D341Med (cell line): ENCODE measurements at regions not wholly inside any gene's neighbourhood (a gene's known extent, or its start where the extent isn't known, plus 50 kb on each side); places are given as distances from the start of the nearest gene placed in this dataset.
"Not testable (repeated sequence)": the region's sequence is repeated elsewhere in the genome, so short reads cannot be mapped to it uniquely, and the experiment has no call there.

ENCODE experiments used
- DNase-seq: peaks from one replicate; pipeline ENCODE4 v3.0.0; 2012; ENCODE audit warnings: low spot score

- DNase-seq = peak; percentile 38
These were observed 406.0 kb upstream of the PIK3R1 start for GRCh38 chr5:67809589-67809988.

- DNase-seq = no peak
These were observed 407.2 kb upstream of the PIK3R1 start for GRCh38 chr5:67808340-67808739.

- DNase-seq = no peak
These were observed 408.1 kb upstream of the PIK3R1 start for GRCh38 chr5:67807439-67807888.

- no peak for DNase-seq
These were observed 408.7 kb upstream of the PIK3R1 start for GRCh38 chr5:67806654-67807438.

GRCh38 chr5:67805666-67806348 lies 409.7 kb upstream of the PIK3R1 start:
- no peak for DNase-seq

- DNase-seq = no peak
These were observed 412.8 kb upstream of the PIK3R1 start for GRCh38 chr5:67802766-67803165.

- no peak for DNase-seq
These were observed 415.8 kb upstream of the PIK3R1 start for GRCh38 chr5:67799732-67800234.

- DNase-seq = not testable (repeated sequence)
These were observed 417.1 kb upstream of the PIK3R1 start for GRCh38 chr5:67798470-67798869.

GRCh38 chr5:67795781-67796477 lies 419.6 kb upstream of the PIK3R1 start:
- DNase-seq = no peak

- no peak for DNase-seq
These were observed 421.6 kb upstream of the PIK3R1 start for GRCh38 chr5:67793966-67794365.

- no peak for DNase-seq
These were observed 422.1 kb upstream of the PIK3R1 start for GRCh38 chr5:67793418-67793817.

- no peak for DNase-seq
These were observed 422.7 kb upstream of the PIK3R1 start for GRCh38 chr5:67792891-67793290.

- DNase-seq = no peak
These were observed 425.2 kb upstream of the PIK3R1 start for GRCh38 chr5:67790390-67790789.

GRCh38 chr5:67779893-67780623 lies 435.5 kb upstream of the PIK3R1 start:
- DNase-seq = not testable (repeated sequence)

GRCh38 chr5:67774786-67775185 lies 440.8 kb upstream of the PIK3R1 start:
- no peak for DNase-seq

GRCh38 chr5:67774267-67774552 lies 441.3 kb upstream of the PIK3R1 start:
- DNase-seq = no peak

- DNase-seq = no peak
These were observed 441.9 kb upstream of the PIK3R1 start for GRCh38 chr5:67773411-67774266.

- no peak for DNase-seq
These were observed 443.8 kb upstream of the PIK3R1 start for GRCh38 chr5:67771791-67772190.

- no peak for DNase-seq
These were observed 444.3 kb upstream of the PIK3R1 start for GRCh38 chr5:67771221-67771620.

- DNase-seq = no peak
These were observed 445.0 kb upstream of the PIK3R1 start for GRCh38 chr5:67770431-67771025.

- no peak for DNase-seq
These were observed 449.9 kb upstream of the PIK3R1 start for GRCh38 chr5:67765697-67766096.
